ENCODE measurements at regions not wholly inside any gene's neighbourhood (a gene's known extent, or its start where the extent isn't known, plus 50 kb on each side); places are given as distances from the start of the nearest gene placed in this dataset.

DNA sequence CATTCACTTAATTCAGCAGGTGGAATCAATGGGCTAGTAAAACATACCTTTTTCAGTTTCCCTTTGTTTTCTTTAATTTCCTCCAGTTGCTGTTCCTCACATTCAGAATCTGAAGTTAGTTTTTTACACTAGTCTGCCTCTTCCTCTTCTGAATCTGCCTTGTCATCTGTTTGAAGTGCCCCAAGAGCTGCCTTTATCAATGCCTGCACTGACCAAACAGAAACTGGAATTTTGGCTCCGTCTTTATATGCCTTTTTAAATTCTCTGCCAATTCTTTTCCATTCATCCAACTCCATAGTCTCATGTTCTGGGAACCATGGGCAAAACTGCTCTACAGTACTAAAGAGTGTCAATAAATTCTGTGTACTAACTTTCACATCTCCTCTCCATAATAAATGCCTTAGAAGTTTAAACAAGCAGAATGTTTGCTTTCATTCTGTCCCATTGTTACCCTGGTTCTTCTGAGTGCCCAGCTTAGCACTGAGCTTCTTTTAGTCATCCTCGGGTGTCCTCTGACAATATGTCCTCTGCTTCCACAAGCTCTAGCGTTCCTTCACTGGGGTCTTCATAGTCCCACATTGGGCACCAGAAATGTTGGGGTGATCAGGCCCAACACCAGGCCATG is 154.2 kb downstream of the ZNF486 start:
- TF ChIP-seq, protein P1, sequence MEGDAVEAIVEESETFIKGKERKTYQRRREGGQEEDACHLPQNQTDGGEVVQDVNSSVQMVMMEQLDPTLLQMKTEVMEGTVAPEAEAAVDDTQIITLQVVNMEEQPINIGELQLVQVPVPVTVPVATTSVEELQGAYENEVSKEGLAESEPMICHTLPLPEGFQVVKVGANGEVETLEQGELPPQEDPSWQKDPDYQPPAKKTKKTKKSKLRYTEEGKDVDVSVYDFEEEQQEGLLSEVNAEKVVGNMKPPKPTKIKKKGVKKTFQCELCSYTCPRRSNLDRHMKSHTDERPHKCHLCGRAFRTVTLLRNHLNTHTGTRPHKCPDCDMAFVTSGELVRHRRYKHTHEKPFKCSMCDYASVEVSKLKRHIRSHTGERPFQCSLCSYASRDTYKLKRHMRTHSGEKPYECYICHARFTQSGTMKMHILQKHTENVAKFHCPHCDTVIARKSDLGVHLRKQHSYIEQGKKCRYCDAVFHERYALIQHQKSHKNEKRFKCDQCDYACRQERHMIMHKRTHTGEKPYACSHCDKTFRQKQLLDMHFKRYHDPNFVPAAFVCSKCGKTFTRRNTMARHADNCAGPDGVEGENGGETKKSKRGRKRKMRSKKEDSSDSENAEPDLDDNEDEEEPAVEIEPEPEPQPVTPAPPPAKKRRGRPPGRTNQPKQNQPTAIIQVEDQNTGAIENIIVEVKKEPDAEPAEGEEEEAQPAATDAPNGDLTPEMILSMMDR (IDR thresholded peaks at IDR 0.05) = no peak
- TF ChIP-seq POLR2A (IDR thresholded peaks at IDR 0.05) (no peak), EP300 (IDR thresholded peaks at IDR 0.05; ENCODE audit: low read depth) (no peak), POLR2AphosphoS5 (IDR thresholded peaks at IDR 0.05) (no peak)

Data from transverse colon (tissue), 4 donors.